NT2/D1 (cell line): ENCODE measurements at regions not wholly inside any gene's neighbourhood (a gene's known extent, or its start where the extent isn't known, plus 50 kb on each side); places are given as distances from the start of the nearest gene placed in this dataset.

Experiments
- YY1 ChIP-seq: IDR thresholded peaks from 2 replicates; pipeline ENCODE4 v1.6.1; 2011; ENCODE audit not compliant: insufficient read length, insufficient read depth
- ZNF274 ChIP-seq: IDR thresholded peaks from 2 replicates; pipeline ENCODE4 v1.6.1; 2011; ENCODE audit warnings: mild to moderate bottlenecking, low read depth, low read length

DNA sequence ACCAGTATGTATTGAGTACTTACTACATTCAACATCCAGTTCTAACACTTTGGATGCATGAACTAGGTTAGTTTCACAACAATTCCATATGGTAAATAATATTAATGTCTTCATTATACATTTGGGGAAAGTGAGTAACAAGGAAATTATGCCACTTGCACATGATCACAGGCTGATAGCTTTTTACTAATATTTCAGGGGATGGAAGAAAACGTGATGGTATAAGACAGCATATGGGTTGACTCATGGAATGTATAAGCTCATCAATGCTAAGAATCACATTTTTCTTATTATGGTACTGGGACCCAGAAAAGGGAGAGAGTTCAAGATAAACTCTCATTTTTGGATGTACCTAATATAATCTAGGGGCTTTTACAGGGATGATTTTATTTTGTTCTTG, 188.7 kb downstream of the MIAT start:
- TF ChIP-seq YY1 (no peak), ZNF274 (no peak)
